Heart left ventricle (tissue), 16 donors: ENCODE measurements at regions not wholly inside any gene's neighbourhood (a gene's known extent, or its start where the extent isn't known, plus 50 kb on each side); places are given as distances from the start of the nearest gene placed in this dataset.

Source experiments
- ATAC-seq, 4 donors: fragments of 200-7000 bp; cut with Tn5 transposase; one replicate each; pipeline ENCODE4 v1.9.1; 2020 to 2022; ENCODE audit warnings: moderate library complexity in 4 of 4, mild to moderate bottlenecking in 3 of 4, moderate number of reproducible peaks in 1 of 4
- DNase-seq, 5 donors: peaks; one replicate each; pipeline ENCODE4 v3.0.0-alpha.2; 2020
- H3K27ac ChIP-seq, 12 donors: fragments of 200-600 bp; sonication (generic) in 4 of 12; one replicate each; pipeline versions ENCODE4 v1.5.0 to v1.8.0; 2016 to 2022; ENCODE audit warnings: mild to moderate bottlenecking in 2 of 12
- H3K27me3 ChIP-seq, 9 donors: fragments of 200-600 bp; sonication (generic) in 2 of 9; one replicate each; pipeline versions ENCODE4 v1.5.1 to v1.8.0; 2016 to 2022; ENCODE audit warnings: mild to moderate bottlenecking in 3 of 9
- H3K36me3 ChIP-seq, 9 donors: fragments of 200-600 bp; sonication (generic) in 2 of 9; one replicate each; pipeline versions ENCODE4 v1.5.0 to v1.8.0; 2018 to 2022; ENCODE audit warnings: mild to moderate bottlenecking in 2 of 9
- H3K4me1 ChIP-seq, 12 donors: fragments of 200-600 bp; sonication (generic) in 4 of 12; one replicate each; pipeline versions ENCODE4 v1.5.0 to v1.8.0; 2016 to 2022; ENCODE audit warnings: mild to moderate bottlenecking in 3 of 12
- H3K4me3 ChIP-seq, 12 donors: fragments of 200-600 bp; sonication (generic) in 4 of 12; one replicate each; pipeline versions ENCODE4 v1.5.0 to v1.8.0; 2017 to 2022; ENCODE audit warnings: mild to moderate bottlenecking in 9 of 12, moderate library complexity in 4 of 12
- H3K9me3 ChIP-seq, 12 donors: fragments of 200-600 bp; sonication (generic) in 4 of 12; one replicate each; pipeline versions ENCODE4 v1.5.0 to v1.8.0; 2016 to 2022; ENCODE audit warnings: mild to moderate bottlenecking in 1 of 12
- POLR2A ChIP-seq, 2 donors: fragments of 450-650 bp; IDR thresholded peaks; one replicate each; pipeline ENCODE4 v1.6.1; 2017; ENCODE audit warnings: antibody characterized with exemption in 2 of 2, mild to moderate bottlenecking in 2 of 2, moderate library complexity in 2 of 2
- WGBS, 4 donors: extraction: QIAGEN DNeasy Blood & Tissue Kit in 2 of 4; methylation state at CpG; one replicate each; pipeline versions ENCODE4 v1.1.5 to v1.1.7; 2013 to 2018; 5-methylcytosine and 5-hydroxymethylcytosine counted together
- intact Hi-C, 10 donors: fragments of 100-400 bp; cut with DNase I; formaldehyde crosslinking; loops; one replicate each; pipeline versions ENCODE4 v1.11.1 to v1.14.2; 2022
- TF ChIP-seq, protein P1 (sequence below), 12 donors: fragments of 200-600 bp; sonication (generic) in 4 of 12; IDR thresholded peaks; one replicate each; pipeline versions ENCODE4 v1.5.0 to v1.8.0; 2018 to 2022; ENCODE audit warnings: antibody characterized with exemption in 12 of 12, mild to moderate bottlenecking in 5 of 12
- donor health status: ischemic (EF 13 %, LVEDD 7.1; RV severe dilation, severe dysfunction).
- donor health status: healthy with polysubstance abuse.
- donor health status: DM: no; HTN: yes; CAD: no.
- donor health status: DM: no; HTN: no; CAD: no.
- donor health status: ischemic (EF 25% LVEDD 6.9; RV normal size, moderate dysfunction).
- donor health status: ischemic (EF 25% LVEDD 5.7; RV mildly dilated, moderate dysfunction).
- donor health status: healthy.
- donor health status: DM: yes; HTN: yes; CAD: no.
- donor health status: ischemic (EF 35%, LVEDD 5.7; RV mildly dilated, moderate dysfunction).
- donor health status: nonischemic (EF 11% LVEDD 7.7; RV severe dilation, severe dysfunction).
- donor health status: DM: yes; HTN: yes; CAD: no.
- donor health status: PGD.
- donor health status: ischemic (EF 29% LVEDD 5.4; RV normal size, mild dysfunction).
- donor health status: nonischemic (EF 23%, LVEDD 6.1; RV moderate dilation, normal function).

DNA sequence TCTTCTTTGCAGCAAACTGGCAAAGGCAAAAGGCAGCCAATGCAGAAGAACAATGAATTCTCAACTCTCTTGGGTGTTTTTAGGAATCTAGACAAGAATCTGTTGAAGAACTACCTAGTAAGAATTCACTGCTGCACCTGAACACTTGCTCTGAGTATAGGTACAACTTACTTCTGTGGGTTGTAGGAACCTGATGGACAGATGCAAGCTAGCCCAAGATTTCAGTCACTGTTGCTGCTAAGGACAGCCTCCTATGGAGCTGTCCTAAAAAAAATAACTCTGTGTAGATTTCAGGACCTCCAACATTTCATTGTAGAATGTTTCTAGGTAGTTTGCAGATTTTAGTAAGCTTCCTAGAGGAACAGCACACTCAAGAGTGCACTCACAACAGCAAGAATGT is 363.5 kb downstream of the CBLN2 start:
- DNase-seq (no peak), ATAC-seq (no peak)
- Histone ChIP-seq H3K4me3 (no peak overlapping the region), H3K27ac (no peak overlapping the region), H3K9me3 (peaks cover 0 to 13% (median 0%) of the 10 kb centered on the region in 12 donors), H3K4me1 (no peaks in the 10 kb centered on the region), H3K27me3 (no peaks in the 10 kb centered on the region), H3K36me3 (no peaks in the 10 kb centered on the region)
- TF ChIP-seq, protein P1, sequence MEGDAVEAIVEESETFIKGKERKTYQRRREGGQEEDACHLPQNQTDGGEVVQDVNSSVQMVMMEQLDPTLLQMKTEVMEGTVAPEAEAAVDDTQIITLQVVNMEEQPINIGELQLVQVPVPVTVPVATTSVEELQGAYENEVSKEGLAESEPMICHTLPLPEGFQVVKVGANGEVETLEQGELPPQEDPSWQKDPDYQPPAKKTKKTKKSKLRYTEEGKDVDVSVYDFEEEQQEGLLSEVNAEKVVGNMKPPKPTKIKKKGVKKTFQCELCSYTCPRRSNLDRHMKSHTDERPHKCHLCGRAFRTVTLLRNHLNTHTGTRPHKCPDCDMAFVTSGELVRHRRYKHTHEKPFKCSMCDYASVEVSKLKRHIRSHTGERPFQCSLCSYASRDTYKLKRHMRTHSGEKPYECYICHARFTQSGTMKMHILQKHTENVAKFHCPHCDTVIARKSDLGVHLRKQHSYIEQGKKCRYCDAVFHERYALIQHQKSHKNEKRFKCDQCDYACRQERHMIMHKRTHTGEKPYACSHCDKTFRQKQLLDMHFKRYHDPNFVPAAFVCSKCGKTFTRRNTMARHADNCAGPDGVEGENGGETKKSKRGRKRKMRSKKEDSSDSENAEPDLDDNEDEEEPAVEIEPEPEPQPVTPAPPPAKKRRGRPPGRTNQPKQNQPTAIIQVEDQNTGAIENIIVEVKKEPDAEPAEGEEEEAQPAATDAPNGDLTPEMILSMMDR (IDR thresholded peaks at IDR 0.05), result no peak
- no peak for TF ChIP-seq POLR2A (IDR thresholded peaks at IDR 0.05)
- intact Hi-C loops, result no loop called here

- Histone ChIP-seq H3K27me3 (no peaks in the 10 kb centered on the region), H3K9me3 (peaks cover 0 to 5% (median 0%) of the 10 kb centered on the region in 12 donors), H3K36me3 (no peaks in the 10 kb centered on the region), H3K4me1 (no peaks in the 10 kb centered on the region), H3K4me3 (no peak overlapping the region), H3K27ac (no peak overlapping the region)
- 54 to 63% (median 58%) methylated on average over 3 of the region's 3 CpGs for WGBS, 4 donors
- DNase-seq (no peak), ATAC-seq (no peak)
- intact Hi-C loops, result no loop called here
- TF ChIP-seq, protein P1 (IDR thresholded peaks at IDR 0.05), result no peak
- no peak for TF ChIP-seq POLR2A (IDR thresholded peaks at IDR 0.05)
These were observed 369.0 kb downstream of the CBLN2 start for GRCh38 chr18:72174972-72175649.

DNA sequence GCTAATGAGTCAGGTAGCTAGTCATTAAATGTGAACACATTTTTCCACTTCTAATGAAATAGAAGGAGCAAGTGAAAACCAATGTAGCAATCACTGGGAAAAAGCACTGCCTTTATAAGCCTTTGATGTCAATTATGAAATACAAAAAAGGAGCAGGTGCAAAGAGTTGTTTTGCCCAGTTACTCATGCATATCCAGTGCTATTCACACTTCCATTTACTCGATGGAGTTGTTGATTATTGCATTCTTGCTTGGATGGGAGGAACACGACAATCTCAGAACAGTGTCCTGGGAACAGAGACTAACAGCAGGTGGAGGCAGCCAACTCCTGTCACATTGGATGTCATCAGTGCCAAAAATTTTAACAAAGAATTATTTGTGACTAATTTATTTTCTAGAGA is 372.5 kb downstream of the CBLN2 start:
- Histone ChIP-seq H3K9me3 (peaks cover 0 to 5% (median 0%) of the 10 kb centered on the region in 12 donors), H3K4me1 (no peaks in the 10 kb centered on the region), H3K36me3 (no peaks in the 10 kb centered on the region), H3K4me3 (no peak overlapping the region), H3K27me3 (no peaks in the 10 kb centered on the region), H3K27ac (no peak overlapping the region)
- ATAC-seq (no peak), DNase-seq (no peak)
- intact Hi-C loops, result no loop called here
- no peak for TF ChIP-seq POLR2A (IDR thresholded peaks at IDR 0.05)
- TF ChIP-seq, protein P1 (IDR thresholded peaks at IDR 0.05), result no peak
- 50 to 60% (median 55%) methylated on average over 2 of the region's 2 CpGs for WGBS, 4 donors

- H3K27ac ChIP-seq, result no peak overlapping the region
- no peaks in the 10 kb centered on the region for H3K4me1 ChIP-seq
- TF ChIP-seq, protein P1 (IDR thresholded peaks at IDR 0.05), result no peak
- TF ChIP-seq POLR2A (IDR thresholded peaks at IDR 0.05), result no peak
- intact Hi-C loops, result no loop called here
- ATAC-seq (no peak), DNase-seq (no peak)
- peaks cover 0 to 4% (median 0%) of the 10 kb centered on the region in 12 donors for H3K9me3 ChIP-seq
- no peaks in the 10 kb centered on the region for H3K27me3 ChIP-seq
- WGBS, 4 donors, result 29 to 62% (median 46%) methylated on average over 1 of the region's 1 CpG
- no peak overlapping the region for H3K4me3 ChIP-seq
- no peaks in the 10 kb centered on the region for H3K36me3 ChIP-seq
These were observed 382.5 kb downstream of the CBLN2 start for GRCh38 chr18:72161691-72162090.
